ENCODE measurements at regions not wholly inside any gene's neighbourhood (a gene's known extent, or its start where the extent isn't known, plus 50 kb on each side); places are given as distances from the start of the nearest gene placed in this dataset.

DNA sequence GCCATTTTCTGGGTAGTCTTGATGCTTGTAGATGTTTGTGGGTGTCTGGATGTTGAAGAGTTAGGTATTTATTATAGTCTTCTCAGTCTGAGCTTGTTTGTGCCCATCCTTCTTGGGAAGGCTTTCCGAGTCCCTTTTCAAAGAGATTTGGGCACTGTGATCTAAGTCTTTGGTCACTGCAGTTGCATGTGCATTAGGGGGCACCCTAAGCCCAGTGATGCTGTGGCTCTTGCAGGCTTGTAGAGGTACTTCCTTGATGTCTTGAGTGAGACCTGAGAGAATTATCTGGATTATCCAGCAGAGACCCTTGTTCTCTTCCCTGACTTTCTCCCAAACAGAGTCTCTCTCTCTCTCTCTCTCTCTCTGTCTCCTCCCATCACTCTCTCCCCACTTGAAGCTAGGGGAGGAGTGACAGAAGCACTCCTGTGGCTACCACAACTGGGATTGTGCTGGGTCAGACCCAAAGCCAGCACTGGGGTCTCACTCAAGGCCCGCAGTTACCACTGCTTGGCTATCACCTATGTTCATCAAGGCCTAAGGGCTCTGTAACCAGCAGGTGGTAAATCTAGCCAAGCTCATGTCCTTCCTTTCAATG lies 68.5 kb downstream of the TMCO5A start:
- H3K4me3 ChIP-seq (ENCODE audit: control insufficient read depth, low read depth, low read length), result no peak overlapping the region
- TF ChIP-seq CTCF (IDR thresholded peaks at IDR 0.05; ENCODE audit: control insufficient read depth, insufficient read depth, low read depth, low read length, missing control alignments), result peak; percentile 83
- DNase-seq (ENCODE audit: low read depth), result peak; percentile 60

GRCh38 chr15:38004218-38004861 lies 69.9 kb downstream of the TMCO5A start:
- no peak for TF ChIP-seq CTCF (IDR thresholded peaks at IDR 0.05; ENCODE audit: control insufficient read depth, insufficient read depth, low read depth, low read length, missing control alignments)
- DNase-seq (ENCODE audit: low read depth), result no peak
- H3K4me3 ChIP-seq (ENCODE audit: control insufficient read depth, low read depth, low read length), result no peak overlapping the region

DNA sequence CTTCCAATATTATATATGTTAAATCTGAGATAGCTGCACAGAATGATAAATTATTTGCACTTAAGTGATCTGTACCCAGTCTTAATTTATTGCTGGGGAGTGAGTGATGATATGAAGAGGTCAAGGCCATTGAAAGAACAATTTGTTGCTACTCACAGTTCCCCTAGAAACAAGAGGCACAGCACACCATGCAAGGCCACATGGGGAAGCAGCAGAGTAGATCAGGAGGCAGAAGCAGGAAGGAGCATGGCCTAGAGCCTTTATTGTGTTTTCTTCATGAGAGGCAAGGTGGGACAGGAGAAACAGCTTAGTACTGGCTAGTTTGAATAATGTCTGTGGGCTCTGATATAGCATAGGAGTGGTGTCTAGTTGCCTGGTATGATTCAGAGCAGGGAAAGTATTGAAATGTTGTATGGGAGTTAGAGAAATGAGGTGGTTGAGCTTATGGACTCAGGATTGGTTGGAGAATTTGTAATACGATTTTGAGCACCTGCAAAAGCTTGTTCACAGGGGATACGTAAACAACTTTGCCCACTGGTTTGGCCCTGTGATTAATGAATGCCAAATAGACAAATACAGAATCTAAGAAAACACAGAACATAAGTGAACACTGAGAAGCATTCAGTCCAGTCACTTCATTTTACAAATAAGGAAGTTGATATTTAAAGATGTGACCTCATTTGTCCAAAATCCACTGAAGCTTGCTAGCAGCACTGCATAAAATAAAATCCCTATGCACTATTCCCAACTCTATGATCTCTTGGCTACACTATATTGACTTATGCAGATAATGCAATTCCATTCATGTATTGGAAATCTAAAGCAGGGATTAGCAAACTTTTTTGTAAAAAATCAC lies 71.7 kb downstream of the TMCO5A start:
- no peak overlapping the region for H3K4me3 ChIP-seq (ENCODE audit: control insufficient read depth, low read depth, low read length)
- no peak for DNase-seq (ENCODE audit: low read depth)

GRCh38 chr15:38010395-38010794 lies 76.0 kb downstream of the TMCO5A start:
- TF ChIP-seq CTCF (IDR thresholded peaks at IDR 0.05; ENCODE audit: control insufficient read depth, insufficient read depth, low read depth, low read length, missing control alignments), result peak; percentile 24
- DNase-seq (ENCODE audit: low read depth), result no peak
- no peak overlapping the region for H3K4me3 ChIP-seq (ENCODE audit: control insufficient read depth, low read depth, low read length)

More for the DNA sequence above, 71.7 kb downstream of the TMCO5A start:
- no peak for TF ChIP-seq CTCF (IDR thresholded peaks at IDR 0.05; ENCODE audit: control insufficient read depth, insufficient read depth, low read depth, low read length, missing control alignments)

- no peak for TF ChIP-seq CTCF (IDR thresholded peaks at IDR 0.05; ENCODE audit: control insufficient read depth, insufficient read depth, low read depth, low read length, missing control alignments)
- H3K4me3 ChIP-seq (ENCODE audit: control insufficient read depth, low read depth, low read length), result no peak overlapping the region
- DNase-seq (ENCODE audit: low read depth), result no peak
Measured at GRCh38 chr15:38012894-38013293, 78.5 kb downstream of the TMCO5A start.

DNA sequence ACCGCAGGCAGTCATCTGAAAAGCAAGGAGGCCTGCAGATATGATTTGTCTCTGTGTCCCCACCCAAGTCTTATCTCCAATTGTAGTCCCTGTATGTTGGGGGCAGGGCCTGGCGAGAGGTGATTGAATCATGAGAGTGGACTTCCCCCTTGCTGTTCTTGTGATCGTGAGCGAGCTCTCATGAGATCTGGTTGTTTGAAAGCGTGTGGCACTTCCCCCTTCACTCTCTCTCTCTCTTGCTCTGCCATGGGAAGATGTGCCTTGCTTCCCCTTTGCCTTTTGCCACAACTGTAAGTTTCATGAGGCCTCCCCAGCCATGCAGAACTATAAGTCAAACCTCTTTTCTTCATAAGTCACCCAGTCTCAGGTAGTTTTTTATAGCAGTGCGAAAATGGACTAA lies 83.3 kb downstream of the TMCO5A start:
- no peak for DNase-seq (ENCODE audit: low read depth)
- no peak for TF ChIP-seq CTCF (IDR thresholded peaks at IDR 0.05; ENCODE audit: control insufficient read depth, insufficient read depth, low read depth, low read length, missing control alignments)
- no peak overlapping the region for H3K4me3 ChIP-seq (ENCODE audit: control insufficient read depth, low read depth, low read length)

All from AG09309 (cell line).